ENCODE measurements at regions not wholly inside any gene's neighbourhood (a gene's known extent, or its start where the extent isn't known, plus 50 kb on each side); places are given as distances from the start of the nearest gene placed in this dataset.
A peak's percentile ranks its signal among the peaks of the same experiment; 100 is the strongest.

DNA sequence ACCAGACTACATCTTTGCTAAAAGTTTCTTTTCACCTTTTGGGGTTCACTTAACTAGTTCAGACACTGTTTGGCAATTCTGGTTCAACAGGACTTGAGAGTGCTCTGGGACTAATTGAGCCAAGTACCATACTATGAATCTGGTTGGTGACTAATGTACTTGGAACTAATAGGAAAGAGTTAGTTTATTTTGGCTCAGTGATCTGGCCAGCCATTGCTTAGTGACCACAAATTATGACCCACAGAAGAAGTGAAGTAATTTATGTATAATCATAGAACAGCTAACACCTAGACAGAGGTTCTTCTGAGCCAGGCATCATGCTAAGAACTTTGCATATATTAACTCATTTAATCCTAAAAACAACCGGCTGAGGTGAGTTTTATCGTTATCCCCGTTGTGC is 126.5 kb upstream of the JCAD start:
- H3K4me3 Mint-ChIP-seq (ENCODE audit: unreplicated experiment), result no peak overlapping the region
- DNase-seq (ENCODE audit: low spot score), result no peak
- TF ChIP-seq, protein P1, sequence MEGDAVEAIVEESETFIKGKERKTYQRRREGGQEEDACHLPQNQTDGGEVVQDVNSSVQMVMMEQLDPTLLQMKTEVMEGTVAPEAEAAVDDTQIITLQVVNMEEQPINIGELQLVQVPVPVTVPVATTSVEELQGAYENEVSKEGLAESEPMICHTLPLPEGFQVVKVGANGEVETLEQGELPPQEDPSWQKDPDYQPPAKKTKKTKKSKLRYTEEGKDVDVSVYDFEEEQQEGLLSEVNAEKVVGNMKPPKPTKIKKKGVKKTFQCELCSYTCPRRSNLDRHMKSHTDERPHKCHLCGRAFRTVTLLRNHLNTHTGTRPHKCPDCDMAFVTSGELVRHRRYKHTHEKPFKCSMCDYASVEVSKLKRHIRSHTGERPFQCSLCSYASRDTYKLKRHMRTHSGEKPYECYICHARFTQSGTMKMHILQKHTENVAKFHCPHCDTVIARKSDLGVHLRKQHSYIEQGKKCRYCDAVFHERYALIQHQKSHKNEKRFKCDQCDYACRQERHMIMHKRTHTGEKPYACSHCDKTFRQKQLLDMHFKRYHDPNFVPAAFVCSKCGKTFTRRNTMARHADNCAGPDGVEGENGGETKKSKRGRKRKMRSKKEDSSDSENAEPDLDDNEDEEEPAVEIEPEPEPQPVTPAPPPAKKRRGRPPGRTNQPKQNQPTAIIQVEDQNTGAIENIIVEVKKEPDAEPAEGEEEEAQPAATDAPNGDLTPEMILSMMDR (IDR thresholded peaks at IDR 0.05), result no peak
- peak overlapping the region; percentile 55 for H3K27ac Mint-ChIP-seq (ENCODE audit: unreplicated experiment)
- no peaks in the 10 kb centered on the region for H3K27me3 Mint-ChIP-seq (ENCODE audit: low read depth)
- H3K4me1 Mint-ChIP-seq (ENCODE audit: low read depth), result peaks cover 67% of the 10 kb centered on the region
- H3K9me3 Mint-ChIP-seq (ENCODE audit: low read depth), result no peaks in the 10 kb centered on the region
- H3K36me3 Mint-ChIP-seq (ENCODE audit: low read depth), result no peaks in the 10 kb centered on the region

DNA sequence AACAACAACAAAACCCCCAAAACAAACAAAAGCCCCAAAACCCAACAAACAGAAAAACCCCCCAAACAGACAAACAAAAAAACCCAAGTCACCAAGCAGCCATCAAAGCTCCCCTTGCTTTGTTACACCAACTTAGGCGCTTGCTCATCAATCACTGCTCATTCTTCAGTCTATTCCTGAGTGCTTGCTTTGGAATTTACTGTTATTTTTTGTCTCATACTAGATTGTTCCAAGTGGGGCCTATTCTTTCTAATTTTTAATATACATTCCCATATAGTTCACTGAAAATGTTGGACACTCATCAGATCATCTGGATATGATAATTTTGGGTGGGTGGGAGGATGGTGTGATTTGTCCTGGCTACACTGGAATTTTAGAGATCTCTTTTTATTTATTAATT is 126.0 kb upstream of the JCAD start:
- TF ChIP-seq, protein P1 (IDR thresholded peaks at IDR 0.05), result no peak
- peaks cover 67% of the 10 kb centered on the region for H3K4me1 Mint-ChIP-seq (ENCODE audit: low read depth)
- H3K27ac Mint-ChIP-seq (ENCODE audit: unreplicated experiment), result peak overlapping the region; percentile 85
- no peak overlapping the region for H3K4me3 Mint-ChIP-seq (ENCODE audit: unreplicated experiment)
- H3K36me3 Mint-ChIP-seq (ENCODE audit: low read depth), result no peaks in the 10 kb centered on the region
- H3K9me3 Mint-ChIP-seq (ENCODE audit: low read depth), result no peaks in the 10 kb centered on the region
- no peaks in the 10 kb centered on the region for H3K27me3 Mint-ChIP-seq (ENCODE audit: low read depth)
- no peak for DNase-seq (ENCODE audit: low spot score)

DNA sequence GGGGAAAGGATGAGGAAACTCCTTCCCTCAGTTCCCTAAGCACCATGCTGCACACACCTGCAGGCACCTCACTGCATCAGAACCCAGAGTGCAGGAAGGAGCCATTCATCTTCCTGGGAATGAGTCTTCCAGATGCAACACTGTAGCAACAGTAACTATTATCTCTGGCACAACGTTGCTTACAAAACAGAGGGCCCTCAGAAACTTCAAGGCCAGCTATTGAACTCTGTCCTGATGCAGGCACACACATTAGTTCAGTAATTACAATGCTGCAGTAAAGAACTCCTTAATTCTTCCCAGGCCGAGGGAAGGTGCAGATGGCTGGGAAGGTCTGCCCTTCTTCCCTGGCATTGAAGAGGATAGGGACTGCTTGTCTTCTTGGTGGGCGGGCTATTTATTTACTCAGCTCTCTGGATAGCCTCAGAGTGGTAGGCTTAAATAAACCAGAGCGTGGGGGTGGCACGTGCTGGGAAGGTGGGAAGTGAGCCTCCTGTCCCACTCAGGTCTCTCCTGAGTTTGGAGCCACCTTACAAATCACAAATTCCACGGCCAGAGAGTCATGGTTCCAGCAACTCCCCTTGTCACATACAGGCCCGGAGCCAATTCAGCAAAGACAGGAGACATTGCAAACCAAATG is 125.1 kb upstream of the JCAD start:
- Mint-ChIP-seq H3K27ac (ENCODE audit: unreplicated experiment) (peak overlapping the region; percentile 17), H3K4me1 (ENCODE audit: low read depth) (peaks cover 67% of the 10 kb centered on the region), H3K36me3 (ENCODE audit: low read depth) (no peaks in the 10 kb centered on the region), H3K4me3 (ENCODE audit: unreplicated experiment) (no peak overlapping the region), H3K9me3 (ENCODE audit: low read depth) (no peaks in the 10 kb centered on the region), H3K27me3 (ENCODE audit: low read depth) (no peaks in the 10 kb centered on the region)
- TF ChIP-seq, protein P1 (IDR thresholded peaks at IDR 0.05), result no peak
- DNase-seq (ENCODE audit: low spot score), result no peak

DNA sequence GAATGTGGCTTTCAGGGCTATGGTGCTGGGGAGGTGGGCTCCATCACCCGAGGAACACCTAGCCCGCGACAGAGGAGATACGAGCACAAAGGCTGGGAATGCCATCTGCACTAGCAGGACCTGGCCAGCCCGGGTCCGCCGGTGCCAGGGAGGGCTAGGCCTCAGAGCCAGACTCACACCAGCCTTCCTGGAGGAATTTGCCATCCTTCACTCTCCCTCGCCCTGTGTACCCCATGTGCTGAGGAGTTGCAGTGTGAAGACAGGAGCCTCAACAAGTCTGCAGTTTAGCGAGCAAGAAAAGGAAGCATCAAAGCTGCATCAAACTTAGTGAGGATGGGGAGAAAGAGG is 123.6 kb upstream of the JCAD start:
- Mint-ChIP-seq H3K27me3 (ENCODE audit: low read depth) (no peaks in the 10 kb centered on the region), H3K36me3 (ENCODE audit: low read depth) (no peaks in the 10 kb centered on the region), H3K27ac (ENCODE audit: unreplicated experiment) (peak overlapping the region; percentile 95), H3K4me1 (ENCODE audit: low read depth) (peaks cover 65% of the 10 kb centered on the region), H3K4me3 (ENCODE audit: unreplicated experiment) (peak overlapping the region; percentile 52), H3K9me3 (ENCODE audit: low read depth) (no peaks in the 10 kb centered on the region)
- DNase-seq (ENCODE audit: low spot score), result no peak
- TF ChIP-seq, protein P1 (IDR thresholded peaks at IDR 0.05), result no peak

DNA sequence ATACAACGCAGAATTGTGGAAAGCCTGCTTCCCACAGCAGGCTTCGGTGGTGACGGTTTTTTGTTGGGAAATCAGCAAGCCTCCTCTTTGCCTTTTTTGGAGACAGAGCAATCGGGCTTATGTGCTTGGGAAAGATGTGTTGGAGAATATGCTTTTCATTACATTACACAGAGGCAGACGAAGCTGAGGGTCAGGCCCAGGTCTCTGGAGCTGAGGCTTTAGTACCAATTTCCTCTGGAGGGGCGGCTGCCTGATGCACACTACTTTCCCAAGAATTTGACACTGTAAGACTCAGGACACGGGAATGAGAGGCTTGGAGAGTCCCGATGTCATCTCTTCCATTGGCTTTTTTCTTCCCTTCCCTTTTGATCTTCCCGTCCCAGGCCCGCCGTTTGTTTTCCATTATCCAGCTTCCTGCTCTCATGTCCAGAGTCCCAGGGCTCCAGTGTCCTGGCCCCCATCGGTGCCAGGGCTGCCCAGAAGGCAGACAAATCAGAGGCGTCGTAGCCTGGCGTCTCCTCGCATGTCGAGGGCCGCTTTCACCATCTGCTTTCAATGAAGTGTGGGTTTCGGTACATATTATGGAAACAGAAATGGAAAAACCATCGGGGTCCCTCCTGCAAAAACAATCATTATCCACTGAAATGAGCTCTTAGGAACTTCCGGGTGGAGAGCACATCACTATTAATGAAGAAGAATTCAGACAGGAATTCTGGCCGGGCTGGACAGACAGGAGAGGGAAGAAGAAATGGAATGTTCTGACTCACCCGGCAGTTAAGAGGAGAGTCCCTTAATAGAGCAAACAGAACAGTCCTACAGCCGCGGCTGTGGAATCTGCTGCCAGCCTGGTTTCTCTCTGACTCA is 123.0 kb upstream of the JCAD start:
- H3K36me3 Mint-ChIP-seq (ENCODE audit: low read depth), result no peaks in the 10 kb centered on the region
- H3K27ac Mint-ChIP-seq (ENCODE audit: unreplicated experiment), result peak overlapping the region; percentile 95
- H3K4me3 Mint-ChIP-seq (ENCODE audit: unreplicated experiment), result peak overlapping the region; percentile 52
- no peaks in the 10 kb centered on the region for H3K9me3 Mint-ChIP-seq (ENCODE audit: low read depth)
- peak; percentile 36 for DNase-seq (ENCODE audit: low spot score)
- TF ChIP-seq, protein P1 (IDR thresholded peaks at IDR 0.05), result no peak
- peaks cover 59% of the 10 kb centered on the region for H3K4me1 Mint-ChIP-seq (ENCODE audit: low read depth)
- no peaks in the 10 kb centered on the region for H3K27me3 Mint-ChIP-seq (ENCODE audit: low read depth)
